Panc1 (cell line): ENCODE measurements at regions not wholly inside any gene's neighbourhood (a gene's known extent, or its start where the extent isn't known, plus 50 kb on each side); places are given as distances from the start of the nearest gene placed in this dataset.

Source experiments
- ATAC-seq: fragments of 200-7000 bp; cut with Tn5 transposase; 2 replicates; pipeline ENCODE4 v1.9.1; 2020; ENCODE audit warnings: mild to moderate bottlenecking, moderate library complexity
- BruUV-seq: library from RNA; stranded (reverse); fragments of 400-500 nt; replicated peaks from 2 replicates; lab custom pipeline; 2021; lab: Mats Ljungman, UMichigan
- CTCF ChIA-PET: fragments of 300-600 bp; sonication (Branson Sonifier 250); formaldehyde crosslinking; loops from one replicate; lab custom pipeline; 2022; ENCODE audit warnings: antibody characterized with exemption; lab: Charles Lee
- POLR2A ChIA-PET: fragments of 300-600 bp; sonication (Branson Sonifier 250); formaldehyde crosslinking; loops from one replicate; lab custom pipeline; 2022; ENCODE audit warnings: antibody characterized with exemption; lab: Charles Lee
- DNase-seq: peaks from one replicate; pipeline ENCODE4 v3.0.0-alpha.2; 2010; ENCODE audit warnings: low read depth, low spot score
- H3K27ac ChIP-seq: 2 replicates; pipeline ENCODE4 v1.5.1; 2011; ENCODE audit warnings: mild to moderate bottlenecking, low read length, inconsistent platforms
- H3K27me3 ChIP-seq: fragments of 200-500 bp; sonication (Bioruptor generic); 2 replicates; pipeline ENCODE4 v1.6.0; 2014; ENCODE audit warnings: low read length, inconsistent platforms; ENCODE audit not compliant: control insufficient read depth, insufficient read depth
- H3K36me3 ChIP-seq: fragments of 200-500 bp; sonication (Bioruptor generic); 2 replicates; pipeline ENCODE4 v1.5.1; 2014; ENCODE audit warnings: inconsistent platforms, mild to moderate bottlenecking, low read length, moderate library complexity; ENCODE audit not compliant: control insufficient read depth, insufficient read depth
- H3K4me1 ChIP-seq: 2 replicates; pipeline ENCODE4 v1.5.1; 2011; ENCODE audit warnings: inconsistent platforms, mild to moderate bottlenecking, low read length, moderate library complexity; ENCODE audit not compliant: control insufficient read depth, insufficient read depth
- H3K4me3 ChIP-seq, 2 experiments: 2 replicates each; pipeline ENCODE4 v1.5.1; 2011 to 2012; ENCODE audit warnings: low read depth in 2 of 2, low read length in 2 of 2, mild to moderate bottlenecking in 2 of 2, inconsistent platforms in 1 of 2, moderate library complexity in 1 of 2
- H3K9me3 ChIP-seq: fragments of 200-500 bp; sonication (Bioruptor generic); 2 replicates; pipeline ENCODE4 v1.5.1; 2014; ENCODE audit warnings: low read depth, mild to moderate bottlenecking, inconsistent platforms, low read length, moderate library complexity; ENCODE audit not compliant: control insufficient read depth, insufficient read depth
- POLR2AphosphoS5 ChIP-seq: IDR thresholded peaks from 2 replicates; pipeline ENCODE4 v1.6.1; 2012; ENCODE audit warnings: mild to moderate bottlenecking, low read depth, low read length, moderate library complexity
- REST ChIP-seq, 2 experiments: IDR thresholded peaks; 2 replicates each; pipeline ENCODE4 v1.6.1; 2011 to 2012; ENCODE audit warnings: low read depth in 2 of 2, control low read depth in 1 of 2, low read length in 1 of 2, mild to moderate bottlenecking in 1 of 2, moderate library complexity in 1 of 2; ENCODE audit not compliant: insufficient read depth in 1 of 2
- SIN3A ChIP-seq: IDR thresholded peaks from 2 replicates; pipeline ENCODE4 v1.6.1; 2012; ENCODE audit warnings: low read depth, mild to moderate bottlenecking, low read length, moderate library complexity, borderline replicate concordance; ENCODE audit not compliant: insufficient read depth
- TCF7L2 ChIP-seq: IDR thresholded peaks from 2 replicates; pipeline ENCODE4 v1.6.1; 2011; ENCODE audit warnings: mild to moderate bottlenecking, low read depth, low read length, inconsistent platforms
- in situ Hi-C: cut with HindIII; loops from 2 replicates; pipeline ENCODE4 v1.10.0; 2016; ENCODE audit warnings: low sequenced_read_pairs, low pct_unique_long_range_greater_than_20kb
- intact Hi-C: fragments of 100-400 bp; cut with micrococcal nuclease; formaldehyde crosslinking; loops from one replicate; pipeline ENCODE4 v1.10.0; 2022; ENCODE audit not compliant: unreplicated experiment
- TF ChIP-seq, protein P1 (sequence below): fragments of 450-650 bp; IDR thresholded peaks from 2 replicates; pipeline ENCODE4 v1.5.1; 2017; ENCODE audit warnings: mild to moderate bottlenecking

DNA sequence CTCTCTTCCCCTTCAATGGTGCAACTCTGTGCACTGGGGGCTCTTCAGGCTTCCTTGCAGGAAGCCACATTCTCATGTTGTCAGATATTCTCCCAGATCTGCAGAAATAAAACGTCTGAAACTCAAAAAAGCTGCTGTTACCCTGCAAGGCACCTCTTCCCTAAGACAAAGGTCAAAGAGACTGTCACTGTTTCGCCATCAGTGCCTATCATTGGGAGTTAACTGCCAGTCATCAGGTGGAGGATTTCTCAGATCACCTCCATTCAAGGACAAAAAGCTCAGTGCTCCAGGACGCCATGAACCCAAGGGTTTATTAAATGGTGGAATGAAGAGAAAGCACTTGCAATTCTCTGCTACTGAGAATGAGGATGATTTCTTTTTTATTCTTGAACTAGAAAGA is 144.6 kb upstream of the PALS2 start:
- Histone ChIP-seq H3K4me1 (no peaks in the 10 kb centered on the region), H3K27me3 (no peaks in the 10 kb centered on the region), H3K9me3 (peaks cover 9% of the 10 kb centered on the region; the same call in 1 of the 2 replicates), H3K36me3 (no peaks in the 10 kb centered on the region), H3K27ac (no peak overlapping the region), H3K4me3 (no peak overlapping the region)
- intact Hi-C loops (no loop called here), in situ Hi-C loops (no loop called here)
- no peak for TF ChIP-seq SIN3A
- TF ChIP-seq, protein P1, sequence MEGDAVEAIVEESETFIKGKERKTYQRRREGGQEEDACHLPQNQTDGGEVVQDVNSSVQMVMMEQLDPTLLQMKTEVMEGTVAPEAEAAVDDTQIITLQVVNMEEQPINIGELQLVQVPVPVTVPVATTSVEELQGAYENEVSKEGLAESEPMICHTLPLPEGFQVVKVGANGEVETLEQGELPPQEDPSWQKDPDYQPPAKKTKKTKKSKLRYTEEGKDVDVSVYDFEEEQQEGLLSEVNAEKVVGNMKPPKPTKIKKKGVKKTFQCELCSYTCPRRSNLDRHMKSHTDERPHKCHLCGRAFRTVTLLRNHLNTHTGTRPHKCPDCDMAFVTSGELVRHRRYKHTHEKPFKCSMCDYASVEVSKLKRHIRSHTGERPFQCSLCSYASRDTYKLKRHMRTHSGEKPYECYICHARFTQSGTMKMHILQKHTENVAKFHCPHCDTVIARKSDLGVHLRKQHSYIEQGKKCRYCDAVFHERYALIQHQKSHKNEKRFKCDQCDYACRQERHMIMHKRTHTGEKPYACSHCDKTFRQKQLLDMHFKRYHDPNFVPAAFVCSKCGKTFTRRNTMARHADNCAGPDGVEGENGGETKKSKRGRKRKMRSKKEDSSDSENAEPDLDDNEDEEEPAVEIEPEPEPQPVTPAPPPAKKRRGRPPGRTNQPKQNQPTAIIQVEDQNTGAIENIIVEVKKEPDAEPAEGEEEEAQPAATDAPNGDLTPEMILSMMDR: no peak
- no peak for TF ChIP-seq TCF7L2
- TF ChIP-seq REST (IDR thresholded peaks at IDR 0.05; ENCODE audit: insufficient read depth in 1 of 2, low read depth in 2 of 2, low read length in 1 of 2): no peak
- TF ChIP-seq POLR2AphosphoS5: no peak
- BruUV-seq: no TSS peak
- ATAC-seq: no peak
- POLR2A ChIA-PET: no interaction called here
- DNase-seq: no peak
- CTCF ChIA-PET: no interaction called here

DNA sequence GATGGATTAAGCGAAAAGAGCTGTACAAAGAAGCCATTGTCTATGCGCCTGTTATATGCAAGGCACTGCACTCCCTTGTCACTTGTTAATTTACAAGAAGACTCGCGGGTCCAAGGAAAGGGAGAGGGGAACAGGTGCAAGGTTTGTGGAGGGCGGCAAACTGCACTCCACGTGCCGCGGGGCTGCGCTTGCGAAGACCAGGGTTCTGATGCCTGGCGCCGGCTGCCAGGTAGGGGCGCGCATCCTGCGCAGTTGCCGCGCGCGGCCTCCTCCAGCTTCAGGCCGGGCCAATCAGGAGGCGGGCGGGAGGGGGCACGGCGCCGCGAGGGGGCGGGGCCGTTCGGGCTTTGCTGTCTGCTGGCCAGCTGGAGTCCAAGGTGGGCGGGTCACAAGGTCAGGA is 140.6 kb upstream of the PALS2 start:
- ATAC-seq: no peak
- CTCF ChIA-PET: no interaction called here
- intact Hi-C loops (no loop called here), in situ Hi-C loops (no loop called here)
- POLR2A ChIA-PET: no interaction called here
- H3K27me3 ChIP-seq: no peaks in the 10 kb centered on the region
- no peak for DNase-seq
- H3K9me3 ChIP-seq: no peaks in the 10 kb centered on the region
- no peaks in the 10 kb centered on the region for H3K4me1 ChIP-seq
- TF ChIP-seq REST (IDR thresholded peaks at IDR 0.05; ENCODE audit: insufficient read depth in 1 of 2, low read depth in 2 of 2, low read length in 1 of 2) (no peak), SIN3A (no peak), POLR2AphosphoS5 (no peak), TCF7L2 (no peak)
- TF ChIP-seq, protein P1: no peak
- no TSS peak for BruUV-seq
- no peak overlapping the region for H3K4me3 ChIP-seq
- H3K27ac ChIP-seq: no peak overlapping the region
- H3K36me3 ChIP-seq: no peaks in the 10 kb centered on the region
